HG03354 (cell line): ENCODE measurements at regions not wholly inside any gene's neighbourhood (a gene's known extent, or its start where the extent isn't known, plus 50 kb on each side); places are given as distances from the start of the nearest gene placed in this dataset.

ENCODE experiments used
- ATAC-seq: cut with Tn5 transposase; IDR thresholded peaks from one replicate; pipeline ENCODE4 v1.9.1; 2021; ENCODE audit warnings: mild to moderate bottlenecking; ENCODE audit not compliant: unreplicated experiment, poor library complexity, severe bottlenecking

GRCh38 chr5:164057121-164057520, 551.7 kb downstream of the MAT2B start:
- ATAC-seq, result no peak

- no peak for ATAC-seq
These were observed 553.2 kb downstream of the MAT2B start for GRCh38 chr5:164058621-164059020.

- ATAC-seq, result no peak
These were observed 554.1 kb downstream of the MAT2B start for GRCh38 chr5:164059471-164059870.

- ATAC-seq, result no peak
These were observed 555.5 kb downstream of the MAT2B start for GRCh38 chr5:164060786-164061355.

- ATAC-seq, result no peak
These were observed 556.9 kb downstream of the MAT2B start for GRCh38 chr5:164062304-164062703.

- ATAC-seq, result no peak
These were observed 559.8 kb downstream of the MAT2B start for GRCh38 chr5:164065266-164065665.

- ATAC-seq, result no peak
These were observed 566.3 kb downstream of the MAT2B start for GRCh38 chr5:164071671-164072070.

- ATAC-seq, result no peak
These were observed 567.7 kb downstream of the MAT2B start for GRCh38 chr5:164073081-164073480.

GRCh38 chr5:164076556-164076955, 571.1 kb downstream of the MAT2B start:
- no peak for ATAC-seq

- ATAC-seq, result no peak
These were observed 584.9 kb downstream of the MAT2B start for GRCh38 chr5:164090358-164090757.

- ATAC-seq, result no peak
These were observed 586.4 kb downstream of the MAT2B start for GRCh38 chr5:164091836-164092235.

- no peak for ATAC-seq
These were observed 588.9 kb downstream of the MAT2B start for GRCh38 chr5:164094291-164094690.

GRCh38 chr5:164097749-164098148, 592.3 kb downstream of the MAT2B start:
- ATAC-seq, result no peak

GRCh38 chr5:164098531-164098930, 593.1 kb downstream of the MAT2B start:
- no peak for ATAC-seq

- no peak for ATAC-seq
These were observed 593.6 kb downstream of the MAT2B start for GRCh38 chr5:164098979-164099378.

- ATAC-seq, result no peak
These were observed 610.0 kb downstream of the MAT2B start for GRCh38 chr5:164115420-164115819.

GRCh38 chr5:164119806-164120447, 614.5 kb downstream of the MAT2B start:
- peak; percentile 54 for ATAC-seq

- ATAC-seq, result no peak
These were observed 622.1 kb downstream of the MAT2B start for GRCh38 chr5:164127527-164127926.

GRCh38 chr5:164132358-164132757, 626.9 kb downstream of the MAT2B start:
- no peak for ATAC-seq

GRCh38 chr5:164137095-164137494, 631.7 kb downstream of the MAT2B start:
- ATAC-seq, result no peak

GRCh38 chr5:164139423-164139822, 634.0 kb downstream of the MAT2B start:
- ATAC-seq, result peak; percentile 83

- no peak for ATAC-seq
These were observed 640.0 kb downstream of the MAT2B start for GRCh38 chr5:164145458-164145857.
